HG03025 (cell line): ENCODE measurements at regions not wholly inside any gene's neighbourhood (a gene's known extent, or its start where the extent isn't known, plus 50 kb on each side); places are given as distances from the start of the nearest gene placed in this dataset.

ENCODE experiments used
- ATAC-seq: cut with Tn5 transposase; IDR thresholded peaks from one replicate; pipeline ENCODE4 v1.9.1; 2021; ENCODE audit warnings: mild to moderate bottlenecking, moderate library complexity; ENCODE audit not compliant: unreplicated experiment, low FRiP score

DNA sequence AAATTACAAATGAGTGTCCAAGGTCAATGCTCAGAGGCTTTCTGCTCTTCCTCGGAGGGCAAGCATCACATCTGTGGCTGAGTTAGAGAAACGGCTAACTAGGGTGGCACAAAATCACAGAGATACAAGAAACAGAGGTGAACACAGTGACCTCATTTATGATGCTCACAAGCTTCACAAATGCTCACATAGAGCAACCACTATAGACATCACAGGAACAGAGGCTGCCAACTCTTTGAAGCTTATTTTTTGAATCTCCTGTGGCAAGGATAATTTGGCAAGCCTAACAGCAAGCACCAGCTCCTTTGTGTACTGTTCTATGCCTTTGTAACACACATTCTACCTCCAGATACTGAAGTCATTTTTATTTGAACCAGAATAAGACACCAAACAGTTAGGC is 416.5 kb upstream of the DDI1 start:
- ATAC-seq, result no peak

GRCh38 chr11:103622296-103622695 is 414.1 kb upstream of the DDI1 start:
- no peak for ATAC-seq

DNA sequence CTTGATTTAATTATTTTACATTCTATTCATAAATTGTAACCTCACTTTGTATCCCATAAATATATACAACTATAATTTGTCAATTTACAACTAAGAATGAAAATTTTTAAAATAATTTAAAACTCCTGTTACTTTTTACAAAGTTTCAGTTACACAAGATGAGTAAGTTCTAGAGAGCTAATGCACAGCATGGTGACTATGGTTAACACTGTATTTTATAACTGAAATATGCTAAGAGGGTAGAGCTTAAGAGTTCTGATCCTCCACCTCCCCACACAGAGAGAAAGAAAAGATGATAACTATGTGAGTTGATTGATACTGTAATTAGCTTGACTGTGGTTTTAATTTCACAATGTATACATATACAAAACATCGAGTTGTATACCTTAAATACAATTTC is 412.5 kb upstream of the DDI1 start:
- ATAC-seq, result no peak

GRCh38 chr11:103624708-103625623 is 411.5 kb upstream of the DDI1 start:
- no peak for ATAC-seq

DNA sequence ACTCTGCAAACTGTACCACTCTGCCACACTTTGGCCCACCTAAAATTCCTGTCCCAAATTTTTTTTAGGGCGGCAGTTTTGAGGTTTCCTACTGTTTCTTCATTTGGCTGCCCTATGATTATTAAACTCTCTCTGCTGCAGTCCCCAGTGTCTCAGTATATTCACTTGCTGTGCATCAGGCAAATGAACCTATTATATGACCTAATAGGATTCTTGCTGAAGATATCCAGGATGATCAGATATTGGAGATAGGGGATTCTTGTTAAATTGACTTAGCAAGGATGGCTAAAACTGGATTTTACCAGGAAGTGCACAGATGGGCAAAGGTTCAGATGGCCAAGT is 410.8 kb upstream of the DDI1 start:
- ATAC-seq, result no peak

GRCh38 chr11:103628121-103628520 is 408.3 kb upstream of the DDI1 start:
- no peak for ATAC-seq

DNA sequence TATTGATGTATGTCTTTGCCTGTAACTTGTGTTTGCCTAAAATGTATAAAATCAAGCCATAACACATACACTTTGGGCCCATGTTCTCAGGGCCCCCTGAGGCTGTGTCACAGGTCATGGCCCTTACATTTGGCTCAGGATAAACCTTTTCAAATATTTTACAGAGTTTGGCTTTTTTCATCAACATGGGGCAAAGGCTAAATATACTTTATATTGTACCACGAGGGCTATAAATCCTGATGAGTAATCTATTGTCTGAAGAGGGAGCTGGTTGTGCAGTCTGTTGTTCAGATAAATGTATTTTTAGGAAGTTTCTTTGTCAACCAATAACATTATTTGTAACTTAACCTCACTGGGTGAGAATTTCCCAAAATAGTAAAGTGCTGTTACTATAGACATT is 404.6 kb upstream of the DDI1 start:
- no peak for ATAC-seq

GRCh38 chr11:103633068-103633788 is 403.2 kb upstream of the DDI1 start:
- ATAC-seq, result no peak

DNA sequence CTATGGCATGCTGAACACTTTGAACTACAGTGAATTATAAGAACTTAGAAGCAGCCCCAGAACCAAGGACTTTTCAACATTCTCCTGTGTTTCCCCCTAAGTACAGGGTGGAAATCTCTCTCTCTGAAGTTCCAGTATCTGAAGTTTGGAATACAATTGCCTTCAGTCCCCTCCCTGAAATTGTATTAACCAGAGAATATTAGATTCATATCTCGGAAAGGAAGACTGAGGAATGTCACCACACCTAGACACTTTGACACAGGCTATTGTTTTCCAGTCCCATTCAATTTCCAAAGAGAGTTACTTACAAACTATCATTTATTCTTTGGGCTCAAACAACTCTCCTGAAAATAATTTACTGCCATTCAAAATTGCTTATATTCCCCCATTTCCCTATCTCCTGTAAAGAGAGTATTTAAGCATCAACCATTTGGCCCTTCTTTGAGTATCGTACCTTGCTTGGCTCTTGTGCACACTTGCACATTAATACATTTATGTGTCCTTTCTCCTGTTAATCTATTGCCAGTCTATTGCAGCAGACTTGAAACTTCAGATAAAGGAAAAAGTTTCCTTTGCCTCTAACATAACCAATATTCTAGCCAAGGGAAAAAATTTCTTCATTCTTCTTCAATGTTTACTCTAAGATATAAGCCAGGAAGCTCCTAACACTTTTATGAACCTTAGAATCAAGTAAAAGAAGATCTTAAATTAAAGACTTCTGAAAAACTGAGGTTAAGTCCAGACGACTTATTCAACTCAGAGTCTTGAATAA is 402.4 kb upstream of the DDI1 start:
- ATAC-seq, result no peak

GRCh38 chr11:103636232-103636631 is 400.2 kb upstream of the DDI1 start:
- no peak for ATAC-seq

GRCh38 chr11:103637295-103637694 is 399.1 kb upstream of the DDI1 start:
- no peak for ATAC-seq

DNA sequence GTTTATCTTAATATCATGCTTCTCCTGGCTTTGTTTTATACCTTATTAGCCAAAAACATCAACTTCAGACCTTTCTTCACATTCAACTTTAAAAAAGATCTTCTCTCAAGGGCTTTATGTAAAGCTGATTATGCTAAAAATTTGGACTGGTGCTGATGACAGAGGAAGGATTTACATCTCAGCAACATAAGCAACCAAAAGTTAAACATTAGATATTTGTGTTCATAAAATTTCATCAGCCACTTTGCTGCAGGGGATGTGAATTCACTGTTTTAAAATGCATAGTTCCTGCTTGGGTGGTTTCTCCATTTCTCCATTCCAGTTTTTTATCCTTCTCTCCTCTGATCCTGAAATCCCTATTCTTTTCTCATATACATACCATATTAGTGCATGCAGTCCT is 398.6 kb upstream of the DDI1 start:
- no peak for ATAC-seq

- no peak for ATAC-seq
These were observed 391.8 kb upstream of the DDI1 start for GRCh38 chr11:103644676-103645075.

DNA sequence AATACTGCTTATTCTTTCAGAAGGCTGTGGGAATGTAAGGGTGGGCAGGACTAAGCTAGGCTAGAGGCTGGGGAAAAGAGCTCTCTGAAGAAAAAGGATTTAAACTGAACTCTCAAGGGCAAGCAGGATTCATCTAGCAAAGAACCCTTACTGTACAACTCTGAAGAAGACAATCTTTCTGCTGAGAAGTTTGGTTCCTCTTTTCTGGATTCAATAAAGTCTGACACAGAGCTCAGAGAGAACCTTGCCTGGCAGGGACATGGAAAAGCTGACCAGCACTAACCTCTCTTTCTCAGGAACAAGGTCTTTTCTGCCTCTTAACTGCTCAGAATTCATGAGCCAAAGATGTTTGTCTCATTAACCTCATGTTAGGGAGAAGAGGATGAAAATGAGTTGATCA is 388.4 kb upstream of the DDI1 start:
- ATAC-seq, result no peak

- no peak for ATAC-seq
These were observed 387.6 kb upstream of the DDI1 start for GRCh38 chr11:103648670-103649400.

DNA sequence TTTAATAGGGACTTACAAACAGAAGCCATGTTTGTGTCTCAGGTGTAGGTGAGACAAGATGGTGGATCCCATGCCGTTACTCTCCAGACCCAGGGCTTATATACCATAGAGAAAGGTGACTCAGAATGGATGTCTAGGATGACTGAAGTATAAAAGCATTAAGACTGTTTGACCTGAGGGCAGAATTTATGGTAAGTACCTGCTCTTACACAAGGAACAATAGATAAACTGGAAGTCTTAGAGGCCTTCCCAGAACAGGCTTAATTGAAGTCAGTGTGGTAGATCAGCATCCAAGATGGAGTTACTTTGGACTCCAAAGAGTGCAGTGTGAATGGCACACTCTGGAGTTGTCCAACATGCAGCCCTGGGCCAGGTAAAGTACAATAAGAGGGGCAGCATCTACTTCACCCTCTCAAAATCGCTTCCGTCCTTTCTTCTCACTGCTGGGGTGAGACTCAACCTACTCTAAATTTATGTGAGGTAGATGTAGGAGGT is 387.0 kb upstream of the DDI1 start:
- ATAC-seq, result no peak

GRCh38 chr11:103650330-103650729 is 386.1 kb upstream of the DDI1 start:
- no peak for ATAC-seq

DNA sequence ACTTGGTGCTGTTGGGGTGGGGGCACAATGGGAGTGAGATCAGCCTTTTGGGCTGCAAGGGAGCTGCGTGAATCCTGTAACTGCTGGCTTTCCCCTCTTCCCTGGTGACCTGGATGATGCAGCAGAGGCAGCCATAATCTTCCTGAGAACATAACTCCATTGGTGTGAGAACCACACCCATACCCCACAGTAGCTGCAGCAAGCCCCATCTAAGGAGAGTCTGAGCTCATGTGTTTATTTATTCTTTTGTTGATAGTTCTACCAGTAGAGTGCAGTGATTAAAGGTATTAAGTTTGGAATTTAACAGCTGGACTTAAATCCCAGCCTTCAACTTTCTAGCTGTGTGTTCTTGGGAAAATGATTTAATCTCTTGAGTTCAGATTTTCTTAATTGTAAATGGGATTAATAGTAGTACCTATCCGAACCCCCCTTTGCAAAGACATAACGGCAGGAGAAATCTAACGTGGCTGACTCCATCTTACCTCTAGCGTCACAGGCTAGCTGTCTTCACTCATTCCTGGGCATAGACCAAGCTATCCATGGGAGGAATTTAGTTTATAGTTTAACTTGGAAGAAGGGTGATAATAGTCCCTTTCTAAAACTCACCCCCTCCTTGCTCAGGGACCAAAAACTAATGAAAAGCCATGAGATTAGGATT is 385.0 kb upstream of the DDI1 start:
- ATAC-seq, result no peak

DNA sequence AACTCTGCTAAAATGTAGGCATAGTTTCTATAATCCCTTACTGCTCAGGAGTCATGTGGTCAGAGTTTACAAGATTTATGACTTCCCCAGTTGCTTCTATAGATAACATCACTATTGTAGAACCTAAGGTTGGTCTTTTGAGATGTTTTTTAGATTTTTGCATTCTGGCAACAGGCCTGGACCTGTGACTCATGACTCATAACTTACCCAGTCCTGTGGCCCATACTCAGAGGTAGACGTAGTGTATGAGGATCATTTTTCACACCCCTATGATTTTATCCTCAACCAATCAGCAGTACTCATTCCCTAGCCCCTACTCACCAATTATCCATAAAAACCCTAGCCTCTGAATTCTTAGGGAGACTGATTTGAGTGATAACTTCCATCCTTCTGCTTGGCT is 384.4 kb upstream of the DDI1 start:
- no peak for ATAC-seq

GRCh38 chr11:103656382-103656781 is 380.1 kb upstream of the DDI1 start:
- ATAC-seq, result no peak
